ENCODE measurements at regions not wholly inside any gene's neighbourhood (a gene's known extent, or its start where the extent isn't known, plus 50 kb on each side); places are given as distances from the start of the nearest gene placed in this dataset.

- no peak for DNase-seq
Measured at GRCh38 chr5:6194261-6194875, 184.0 kb downstream of the MED10 start.

GRCh38 chr5:6193310-6193709, 185.0 kb downstream of the MED10 start:
- no peak for DNase-seq

DNA sequence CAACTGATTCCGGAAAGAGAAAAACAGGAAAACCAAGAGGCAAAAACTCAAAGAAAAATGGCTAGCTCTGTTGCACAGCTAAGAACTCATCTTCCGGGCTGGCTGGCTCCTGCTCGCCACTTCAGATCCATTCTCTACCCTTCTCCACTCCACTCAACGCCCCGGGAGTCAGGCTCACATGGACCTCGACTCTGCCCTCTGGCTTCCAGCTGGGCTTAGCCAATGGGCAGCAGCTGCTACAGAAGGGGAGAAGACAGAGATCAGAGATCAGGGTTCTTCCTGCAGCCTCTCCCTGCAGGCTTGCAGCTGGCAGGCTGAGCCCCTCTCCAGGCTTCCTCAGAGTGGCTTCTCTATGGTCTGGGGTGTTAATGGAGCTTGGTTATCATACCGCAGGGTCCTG, 187.5 kb downstream of the MED10 start:
- no peak for DNase-seq

- no peak for DNase-seq
Measured at GRCh38 chr5:6188976-6189375, 189.4 kb downstream of the MED10 start.

GRCh38 chr5:6188344-6188743, 190.0 kb downstream of the MED10 start:
- DNase-seq = peak; percentile 41

DNA sequence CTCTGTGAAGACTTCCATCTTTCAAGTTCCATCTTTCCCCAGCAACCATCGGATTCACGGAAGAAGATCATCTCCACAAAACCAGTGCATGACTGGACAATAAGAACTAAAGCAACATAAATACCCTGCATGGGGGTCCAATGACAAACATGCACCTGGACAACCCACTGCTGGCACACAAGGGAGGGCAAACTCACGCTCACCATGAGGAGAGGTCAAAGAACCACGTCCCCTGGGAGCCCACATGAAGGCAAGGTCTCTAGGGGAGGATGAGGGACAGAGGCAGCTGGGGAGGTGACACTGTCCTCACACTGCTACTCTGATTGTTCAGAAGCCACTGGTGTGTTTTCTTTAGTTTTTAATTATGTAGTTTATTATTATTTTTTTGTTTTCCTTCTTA, 190.8 kb downstream of the MED10 start:
- DNase-seq = no peak

DNA sequence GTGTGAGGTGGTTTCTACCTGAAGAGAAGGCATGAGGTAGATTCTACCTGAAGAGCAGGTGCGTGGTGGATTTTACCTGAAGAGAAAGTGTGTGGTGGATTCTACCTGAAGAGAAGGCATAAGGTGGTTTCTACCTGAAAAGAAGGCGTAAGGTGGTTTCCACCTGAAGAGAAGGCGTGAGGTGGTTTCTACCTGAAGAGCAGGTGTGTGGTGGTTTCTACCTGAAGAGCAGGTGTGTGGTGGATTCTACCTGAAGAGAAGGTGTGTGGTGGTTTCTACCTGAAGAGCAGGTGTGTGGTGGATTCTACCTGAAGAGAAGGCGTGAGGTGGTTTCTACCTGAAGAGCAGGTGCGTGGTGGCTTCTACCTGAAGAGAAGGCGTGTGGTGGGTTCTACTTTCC, 192.8 kb downstream of the MED10 start:
- peak; percentile 37 for DNase-seq

GRCh38 chr5:6184481-6184880, 193.9 kb downstream of the MED10 start:
- no peak for DNase-seq

- DNase-seq = no peak
Measured at GRCh38 chr5:6183391-6184390, 194.7 kb downstream of the MED10 start.

GRCh38 chr5:6182271-6182815, 196.0 kb downstream of the MED10 start:
- DNase-seq = no peak

DNA sequence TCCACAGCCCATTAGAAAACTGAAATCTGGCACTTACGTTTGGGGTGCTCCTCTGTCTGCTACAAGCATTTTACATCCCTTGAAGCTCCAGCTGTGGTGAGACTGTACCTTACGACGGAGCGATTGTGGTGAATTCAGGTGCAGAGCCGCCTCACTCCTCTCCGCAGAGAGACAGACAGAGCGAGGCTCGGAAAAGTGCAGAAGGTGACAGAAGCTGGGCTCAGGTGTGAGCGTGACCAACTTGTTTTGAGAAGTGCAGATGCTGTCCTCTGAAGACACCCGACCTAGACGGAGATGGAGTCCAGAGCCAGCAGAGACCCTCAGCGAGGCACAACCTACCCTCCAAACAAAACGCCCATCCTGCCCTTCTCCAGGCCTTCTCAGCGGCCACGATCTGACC, 196.5 kb downstream of the MED10 start:
- DNase-seq = no peak

DNA sequence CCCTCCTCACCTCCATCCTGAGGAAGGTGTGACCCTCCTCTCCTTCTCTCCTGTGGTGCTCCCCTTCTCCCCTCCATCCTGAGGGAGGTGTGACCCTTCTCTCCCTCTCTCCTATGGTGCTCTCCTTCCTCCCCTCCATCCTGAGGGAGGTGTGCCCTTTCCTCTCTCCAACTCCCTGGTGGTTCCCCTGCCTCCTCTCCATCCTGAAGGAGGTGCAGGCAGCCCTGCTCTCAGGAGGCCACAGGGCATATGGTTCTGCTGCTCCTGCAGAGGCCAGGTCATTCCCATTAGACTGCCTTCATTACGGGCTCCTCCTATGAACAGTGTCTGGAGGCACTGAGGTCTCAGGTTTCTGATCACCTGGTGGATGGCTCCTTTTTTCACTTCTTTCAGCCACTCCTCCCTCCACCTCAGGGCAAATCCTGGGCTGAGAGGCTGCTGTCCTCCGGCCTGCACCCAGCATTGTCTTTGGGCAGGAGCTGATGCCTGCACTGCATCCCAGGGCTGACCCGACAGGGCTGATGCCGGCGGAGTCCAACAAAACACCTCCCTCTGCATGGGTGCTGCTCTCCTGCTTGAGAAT, 197.1 kb downstream of the MED10 start:
- no peak for DNase-seq

DNA sequence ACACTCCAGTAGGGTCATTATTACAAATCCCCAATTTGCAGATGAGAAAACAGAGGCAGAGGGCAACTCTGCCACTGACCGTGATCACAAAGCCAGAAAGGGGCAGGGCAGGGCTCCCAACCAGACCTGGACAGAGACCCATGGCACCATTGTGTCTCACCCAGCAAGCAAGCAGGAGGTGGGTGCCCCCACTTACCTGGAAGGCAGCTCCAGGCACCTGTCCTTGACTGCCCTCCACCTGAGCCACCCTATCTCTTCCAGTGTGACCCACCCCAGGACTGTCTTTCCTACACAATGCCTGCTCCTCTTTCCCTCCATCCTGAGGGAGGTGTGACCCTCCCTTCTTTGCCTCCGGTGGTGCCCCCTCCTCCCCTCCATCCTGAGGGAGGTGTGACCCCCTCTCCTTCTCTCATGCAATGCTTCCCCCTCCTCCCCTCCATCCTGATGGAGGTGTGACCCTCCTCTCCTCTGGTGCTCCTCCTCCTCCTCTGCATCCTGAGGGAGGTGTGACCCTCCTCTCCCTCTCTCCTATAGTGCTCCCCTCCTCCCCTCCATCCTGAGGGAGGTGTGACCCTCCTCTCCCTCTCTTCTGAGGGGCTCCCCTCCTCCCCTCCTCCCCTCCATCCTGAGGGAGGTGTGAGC, 198.0 kb downstream of the MED10 start:
- no peak for DNase-seq

- no peak for DNase-seq
Measured at GRCh38 chr5:6178846-6179532, 199.4 kb downstream of the MED10 start.

- no peak for DNase-seq
Measured at GRCh38 chr5:6177926-6178325, 200.4 kb downstream of the MED10 start.

GRCh38 chr5:6176102-6176693, 202.1 kb downstream of the MED10 start:
- DNase-seq = peak; percentile 46

GRCh38 chr5:6175172-6175854, 203.0 kb downstream of the MED10 start:
- DNase-seq = no peak

DNA sequence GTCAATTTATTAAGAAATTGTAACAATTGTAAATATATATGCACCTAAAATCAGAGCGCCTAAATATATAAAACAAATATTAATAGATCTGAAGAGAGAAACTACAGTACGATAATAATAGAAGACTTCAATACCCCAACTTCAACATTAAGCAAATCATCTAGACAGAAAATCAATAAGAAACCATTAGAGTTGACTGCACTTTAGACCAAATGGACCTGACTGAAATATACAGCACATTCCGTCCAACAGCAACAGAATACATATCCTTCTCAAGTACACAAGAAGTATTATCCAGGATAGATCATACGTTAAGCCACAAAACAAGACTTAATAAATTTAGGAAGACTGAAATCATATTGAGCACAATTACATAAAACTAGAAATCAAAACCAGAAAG, 208.7 kb downstream of the MED10 start:
- no peak for DNase-seq

DNA sequence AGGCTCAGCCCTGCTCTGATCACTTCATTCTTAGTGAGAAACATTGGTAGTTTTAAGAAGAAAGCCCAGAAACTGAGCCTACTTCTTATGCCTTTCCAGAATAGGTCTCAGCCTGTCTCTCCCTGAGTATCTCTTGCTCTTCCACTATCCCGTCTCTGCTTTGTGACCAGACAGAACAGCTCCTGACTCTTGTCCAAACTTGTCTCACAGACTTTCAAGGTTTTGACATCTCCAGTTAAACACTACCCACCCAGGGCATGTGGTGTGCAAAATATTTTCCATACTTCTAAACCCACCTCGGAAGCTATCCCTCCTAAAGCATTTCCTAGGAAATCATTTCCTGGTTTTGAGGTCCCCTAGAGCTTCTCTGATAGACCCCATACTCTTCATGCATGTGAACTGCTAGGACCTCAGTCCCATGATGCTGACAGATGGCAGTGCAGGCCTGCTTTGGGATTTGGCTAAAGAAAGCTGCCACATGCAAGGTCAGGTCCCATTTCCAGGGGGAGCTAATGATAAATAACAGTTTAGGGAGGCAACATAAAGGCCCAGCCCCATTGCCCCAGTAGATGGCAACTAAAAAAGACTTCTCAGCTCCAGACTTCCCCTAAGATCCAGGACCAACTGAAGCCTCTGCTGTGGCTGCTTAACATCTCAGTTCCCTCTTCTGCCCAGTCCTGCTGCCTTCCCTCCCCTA, 211.5 kb downstream of the MED10 start:
- DNase-seq = no peak

- DNase-seq = no peak
Measured at GRCh38 chr5:6163913-6164312, 214.4 kb downstream of the MED10 start.

DNA sequence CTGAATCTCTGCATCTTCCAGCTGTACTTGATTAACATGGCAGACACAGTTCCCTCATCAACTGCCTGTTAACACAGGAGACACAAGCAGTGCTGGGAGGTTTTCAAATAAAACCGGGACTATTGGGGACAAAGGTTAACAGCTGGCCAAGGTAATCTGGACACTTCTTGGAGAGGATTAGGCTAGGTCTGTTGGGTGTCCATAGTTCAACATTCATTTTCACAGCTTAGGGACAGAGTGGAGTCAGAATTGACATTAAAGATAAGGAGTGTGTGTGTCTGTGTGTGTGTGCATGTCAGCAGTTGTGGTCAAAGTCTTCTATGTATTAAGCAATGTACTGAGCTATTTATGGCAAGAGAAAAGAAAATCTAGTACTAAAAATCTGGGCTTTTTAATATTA, 216.2 kb downstream of the MED10 start:
- no peak for DNase-seq

Data from NCI-H2029 (cell line).